ENCODE measurements at regions not wholly inside any gene's neighbourhood (a gene's known extent, or its start where the extent isn't known, plus 50 kb on each side); places are given as distances from the start of the nearest gene placed in this dataset.

- no peak for TF ChIP-seq CTCF (IDR thresholded peaks at IDR 0.05)
- TF ChIP-seq POLR2A (IDR thresholded peaks at IDR 0.05) = no peak
These were observed 242.3 kb upstream of the MTNR1B start for GRCh38 chr11:92727123-92727522.
